WTC11 (cell line): ENCODE measurements at regions not wholly inside any gene's neighbourhood (a gene's known extent, or its start where the extent isn't known, plus 50 kb on each side); places are given as distances from the start of the nearest gene placed in this dataset.

Source experiments
- ATAC-seq: fragments of 200-7000 bp; cut with Tn5 transposase; 2 replicates; pipeline ENCODE4 v1.10.0; 2021; ENCODE audit warnings: mild to moderate bottlenecking, moderate library complexity
- CTCF ChIA-PET: fragments of 300-600 bp; sonication (Branson Sonifier 250); formaldehyde crosslinking; loops from one replicate; lab custom pipeline; 2021; ENCODE audit warnings: antibody characterized with exemption; lab: Charles Lee
- POLR2A ChIA-PET: fragments of 350-600 bp; sonication (Branson Sonifier 250); formaldehyde crosslinking; loops from one replicate; lab custom pipeline; 2021; ENCODE audit warnings: antibody characterized with exemption; lab: Charles Lee
- DNase-seq: peaks from one replicate; pipeline ENCODE4 v3.0.0; 2021; ENCODE audit warnings: low spot score
- H3K27ac Mint-ChIP-seq: 2 replicates; pipeline ENCODE4 v1.8.0; 2021; ENCODE audit warnings: mixed read lengths
- H3K27me3 Mint-ChIP-seq: 2 replicates; pipeline ENCODE4 v1.8.0; 2021; ENCODE audit warnings: low read depth, mild to moderate bottlenecking, moderate library complexity, mixed read lengths
- H3K36me3 Mint-ChIP-seq: 2 replicates; pipeline ENCODE4 v1.8.0; 2021; ENCODE audit warnings: mixed read lengths
- H3K4me1 Mint-ChIP-seq: 2 replicates; pipeline ENCODE4 v1.8.0; 2022; ENCODE audit warnings: mixed read lengths
- H3K4me3 Mint-ChIP-seq: 2 replicates; pipeline ENCODE4 v1.8.0; 2021; ENCODE audit warnings: mild to moderate bottlenecking, moderate library complexity, mixed read lengths
- H3K9me3 Mint-ChIP-seq: 2 replicates; pipeline ENCODE4 v1.8.0; 2021; ENCODE audit warnings: mixed read lengths
- CREB1 ChIP-seq: sonication (generic); formaldehyde crosslinking; IDR thresholded peaks from 2 replicates; pipeline ENCODE4 v1.8.0; 2023; ENCODE audit warnings: mild to moderate bottlenecking, missing genetic modification reagents
- FOXJ3 ChIP-seq: sonication (generic); formaldehyde crosslinking; IDR thresholded peaks from 2 replicates; pipeline ENCODE4 v1.9.0; 2021; ENCODE audit warnings: missing genetic modification reagents, mild to moderate bottlenecking, borderline replicate concordance
- FOXK1 ChIP-seq: sonication (generic); formaldehyde crosslinking; IDR thresholded peaks from 2 replicates; pipeline ENCODE4 v1.8.0; 2022; ENCODE audit warnings: mild to moderate bottlenecking, moderate library complexity, missing genetic modification reagents
- GTF2I ChIP-seq: fragments of 250-450 bp; sonication (Bioruptor Pico); conservative IDR thresholded peaks from 2 replicates; pipeline ENCODE4 v1.4.0; 2021; ENCODE audit warnings: mild to moderate bottlenecking
- HMGA2 ChIP-seq: fragments of 250-450 bp; sonication (Bioruptor Pico); IDR thresholded peaks from 2 replicates; pipeline ENCODE4 v1.4.0; 2021; ENCODE audit warnings: mild to moderate bottlenecking, moderate library complexity
- MXD4 ChIP-seq: fragments of 250-450 bp; sonication (Bioruptor Pico); IDR thresholded peaks from 2 replicates; pipeline ENCODE4 v1.8.0; 2021; ENCODE audit warnings: mild to moderate bottlenecking, moderate library complexity, borderline replicate concordance
- MYBL2 ChIP-seq: sonication (generic); formaldehyde crosslinking; IDR thresholded peaks from 2 replicates; pipeline ENCODE4 v1.8.1; 2023; ENCODE audit warnings: mild to moderate bottlenecking, moderate library complexity, missing genetic modification reagents
- NR2C2 ChIP-seq: sonication (generic); formaldehyde crosslinking; IDR thresholded peaks from 2 replicates; pipeline ENCODE4 v1.8.0; 2022; ENCODE audit warnings: mild to moderate bottlenecking, missing genetic modification reagents
- NR3C1 ChIP-seq: sonication (generic); formaldehyde crosslinking; conservative IDR thresholded peaks from 2 replicates; pipeline ENCODE4 v1.8.1; 2023; ENCODE audit warnings: low read depth, mild to moderate bottlenecking, missing genetic modification reagents
- RELA ChIP-seq: sonication (generic); formaldehyde crosslinking; IDR thresholded peaks from 2 replicates; pipeline ENCODE4 v1.8.1; 2022; ENCODE audit warnings: missing genetic modification reagents, mild to moderate bottlenecking, borderline replicate concordance
- SMAD3 ChIP-seq: sonication (generic); formaldehyde crosslinking; IDR thresholded peaks from 2 replicates; pipeline ENCODE4 v1.8.0; 2022; ENCODE audit warnings: missing genetic modification reagents, mild to moderate bottlenecking, borderline replicate concordance
- SOX15 ChIP-seq: fragments of 250-450 bp; sonication (Bioruptor Pico); IDR thresholded peaks from 2 replicates; pipeline ENCODE4 v1.9.0; 2021; ENCODE audit warnings: mild to moderate bottlenecking
- TCF7 ChIP-seq: sonication (generic); formaldehyde crosslinking; IDR thresholded peaks from 2 replicates; pipeline ENCODE4 v1.8.0; 2022; ENCODE audit warnings: mild to moderate bottlenecking, low read depth, missing genetic modification reagents, moderate library complexity
- ZMAT4 ChIP-seq: fragments of 250-450 bp; sonication (Bioruptor Pico); IDR thresholded peaks from 2 replicates; pipeline ENCODE4 v1.9.0; 2021; ENCODE audit warnings: mild to moderate bottlenecking
- ZNF281 ChIP-seq: sonication (generic); formaldehyde crosslinking; IDR thresholded peaks from 2 replicates; pipeline ENCODE4 v1.8.0; 2023; ENCODE audit warnings: mild to moderate bottlenecking, missing genetic modification reagents
- TF ChIP-seq, protein P1 (sequence below): sonication (generic); formaldehyde crosslinking; IDR thresholded peaks from 2 replicates; pipeline ENCODE4 v1.8.0; 2023; ENCODE audit warnings: missing genetic modification reagents, mild to moderate bottlenecking, borderline replicate concordance
- TF ChIP-seq, protein P2 (sequence below): sonication (generic); formaldehyde crosslinking; conservative IDR thresholded peaks from 2 replicates; pipeline ENCODE4 v1.8.1; 2022; ENCODE audit warnings: mild to moderate bottlenecking, missing genetic modification reagents

- no peak for TF ChIP-seq SOX15
- TF ChIP-seq, all 79 proteins: peak for 0
Measured at GRCh38 chr6:16998461-16998860, 103.4 kb upstream of the STMND1 start (continued).

DNA sequence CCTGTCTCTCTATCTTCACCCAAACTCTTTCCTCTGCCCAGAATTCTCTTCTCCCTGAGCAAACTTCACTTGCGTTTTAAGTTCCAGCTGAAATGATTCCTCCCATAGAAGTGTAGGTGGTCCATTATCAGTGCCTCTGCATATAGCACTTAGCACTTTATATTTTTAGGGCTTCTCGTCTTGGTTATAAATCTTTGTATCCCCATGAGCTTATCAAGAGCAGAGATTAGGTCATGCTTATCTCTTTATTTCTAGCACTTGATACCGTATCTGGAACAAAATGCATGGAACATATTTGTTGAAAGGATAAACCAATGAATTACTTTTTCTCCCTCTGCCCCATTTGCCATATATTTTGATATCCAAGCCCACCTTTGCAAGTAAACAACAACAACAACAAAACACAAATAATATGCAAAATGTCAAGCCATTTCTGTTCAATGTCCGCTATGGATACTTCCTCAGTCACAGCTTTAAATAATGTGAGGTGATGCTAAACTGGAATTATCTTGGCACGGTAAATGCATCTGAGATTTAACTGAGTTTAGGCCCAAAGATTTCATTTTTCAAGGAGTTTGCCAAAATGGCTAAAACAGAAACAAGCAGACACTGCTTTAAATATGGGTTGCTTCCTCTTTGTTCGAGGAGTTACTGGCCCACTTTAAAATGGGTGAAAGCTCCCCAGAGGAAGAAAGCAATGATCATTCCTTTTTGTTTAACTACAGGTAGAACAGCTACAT lies 106.2 kb upstream of the STMND1 start:
- DNase-seq (no peak), ATAC-seq (no peak)
- Mint-ChIP-seq H3K4me1 (no peaks in the 10 kb centered on the region), H3K4me3 (no peak overlapping the region), H3K27ac (no peak overlapping the region), H3K27me3 (no peaks in the 10 kb centered on the region; the same call in 1 of the 2 replicates), H3K36me3 (no peaks in the 10 kb centered on the region), H3K9me3 (peaks cover 8% of the 10 kb centered on the region)
- POLR2A ChIA-PET, result interaction anchor here (0.6 kb wide), 1 partner anchor 155 kb away, joined by 3 read pairs; no protein-coding TSS in a partner anchor
- CTCF ChIA-PET, result interaction anchor here (1.3 to 1.4 kb wide), 2 partner anchors 31 to 98 kb away, joined by 3 to 4 read pairs; no protein-coding TSS in a partner anchor
- TF ChIP-seq MYBL2 (CRISPR knock-in tag), result no peak
- no peak for TF ChIP-seq NR2C2 (CRISPR knock-in tag)
- TF ChIP-seq CREB1 (CRISPR knock-in tag), result no peak
- no peak for TF ChIP-seq ZMAT4 (CRISPR knock-in tag)
- TF ChIP-seq MXD4 (CRISPR knock-in tag), result no peak
- no peak for TF ChIP-seq ZNF281 (CRISPR knock-in tag)
- no peak for TF ChIP-seq TCF7
- no peak for TF ChIP-seq SMAD3 (CRISPR knock-in tag)
- no peak for TF ChIP-seq GTF2I (CRISPR knock-in tag)
- TF ChIP-seq FOXK1 (CRISPR knock-in tag), result no peak
- no peak for TF ChIP-seq NR3C1 (CRISPR knock-in tag)
- no peak for TF ChIP-seq FOXJ3 (CRISPR knock-in tag)
- TF ChIP-seq RELA (CRISPR knock-in tag), result no peak
- TF ChIP-seq HMGA2 (CRISPR knock-in tag), result no peak
- TF ChIP-seq, protein P1, sequence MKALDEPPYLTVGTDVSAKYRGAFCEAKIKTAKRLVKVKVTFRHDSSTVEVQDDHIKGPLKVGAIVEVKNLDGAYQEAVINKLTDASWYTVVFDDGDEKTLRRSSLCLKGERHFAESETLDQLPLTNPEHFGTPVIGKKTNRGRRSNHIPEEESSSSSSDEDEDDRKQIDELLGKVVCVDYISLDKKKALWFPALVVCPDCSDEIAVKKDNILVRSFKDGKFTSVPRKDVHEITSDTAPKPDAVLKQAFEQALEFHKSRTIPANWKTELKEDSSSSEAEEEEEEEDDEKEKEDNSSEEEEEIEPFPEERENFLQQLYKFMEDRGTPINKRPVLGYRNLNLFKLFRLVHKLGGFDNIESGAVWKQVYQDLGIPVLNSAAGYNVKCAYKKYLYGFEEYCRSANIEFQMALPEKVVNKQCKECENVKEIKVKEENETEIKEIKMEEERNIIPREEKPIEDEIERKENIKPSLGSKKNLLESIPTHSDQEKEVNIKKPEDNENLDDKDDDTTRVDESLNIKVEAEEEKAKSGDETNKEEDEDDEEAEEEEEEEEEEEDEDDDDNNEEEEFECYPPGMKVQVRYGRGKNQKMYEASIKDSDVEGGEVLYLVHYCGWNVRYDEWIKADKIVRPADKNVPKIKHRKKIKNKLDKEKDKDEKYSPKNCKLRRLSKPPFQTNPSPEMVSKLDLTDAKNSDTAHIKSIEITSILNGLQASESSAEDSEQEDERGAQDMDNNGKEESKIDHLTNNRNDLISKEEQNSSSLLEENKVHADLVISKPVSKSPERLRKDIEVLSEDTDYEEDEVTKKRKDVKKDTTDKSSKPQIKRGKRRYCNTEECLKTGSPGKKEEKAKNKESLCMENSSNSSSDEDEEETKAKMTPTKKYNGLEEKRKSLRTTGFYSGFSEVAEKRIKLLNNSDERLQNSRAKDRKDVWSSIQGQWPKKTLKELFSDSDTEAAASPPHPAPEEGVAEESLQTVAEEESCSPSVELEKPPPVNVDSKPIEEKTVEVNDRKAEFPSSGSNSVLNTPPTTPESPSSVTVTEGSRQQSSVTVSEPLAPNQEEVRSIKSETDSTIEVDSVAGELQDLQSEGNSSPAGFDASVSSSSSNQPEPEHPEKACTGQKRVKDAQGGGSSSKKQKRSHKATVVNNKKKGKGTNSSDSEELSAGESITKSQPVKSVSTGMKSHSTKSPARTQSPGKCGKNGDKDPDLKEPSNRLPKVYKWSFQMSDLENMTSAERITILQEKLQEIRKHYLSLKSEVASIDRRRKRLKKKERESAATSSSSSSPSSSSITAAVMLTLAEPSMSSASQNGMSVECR (CRISPR knock-in tag), result no peak
- TF ChIP-seq, protein P2, sequence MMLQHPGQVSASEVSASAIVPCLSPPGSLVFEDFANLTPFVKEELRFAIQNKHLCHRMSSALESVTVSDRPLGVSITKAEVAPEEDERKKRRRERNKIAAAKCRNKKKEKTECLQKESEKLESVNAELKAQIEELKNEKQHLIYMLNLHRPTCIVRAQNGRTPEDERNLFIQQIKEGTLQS (CRISPR knock-in tag), result no peak
